Endodermal cell (in vitro differentiated cells): ENCODE measurements at regions not wholly inside any gene's neighbourhood (a gene's known extent, or its start where the extent isn't known, plus 50 kb on each side); places are given as distances from the start of the nearest gene placed in this dataset.
A peak's percentile ranks its signal among the peaks of the same experiment; 100 is the strongest.

Source experiments
- DNase-seq: peaks from one replicate; pipeline ENCODE4 v3.0.0-alpha.2; 2017
- H3K27ac ChIP-seq: 2 replicates; pipeline ENCODE4 v1.5.1; 2013; ENCODE audit warnings: mild to moderate bottlenecking, low read depth, low read length, moderate library complexity
- H3K27me3 ChIP-seq: 2 replicates; pipeline ENCODE4 v1.6.1; 2013; ENCODE audit warnings: mild to moderate bottlenecking, low read length, moderate library complexity; ENCODE audit not compliant: insufficient read depth, control insufficient read depth, poor library complexity, severe bottlenecking
- H3K36me3 ChIP-seq: 2 replicates; pipeline ENCODE4 v1.7.0; 2013; ENCODE audit warnings: mild to moderate bottlenecking, low read length, moderate library complexity; ENCODE audit not compliant: control insufficient read depth, insufficient read depth
- H3K4me1 ChIP-seq: one replicate; pipeline ENCODE4 v1.7.0; 2013; ENCODE audit warnings: low read length; ENCODE audit not compliant: control insufficient read depth, insufficient read depth
- H3K4me3 ChIP-seq: 2 replicates; pipeline ENCODE4 v1.5.1; 2013; ENCODE audit warnings: mild to moderate bottlenecking, low read length, moderate library complexity
- H3K9ac ChIP-seq: 2 replicates; pipeline ENCODE4 v1.6.1; 2013; ENCODE audit warnings: mild to moderate bottlenecking, low read length, moderate library complexity; ENCODE audit not compliant: poor library complexity, severe bottlenecking; ENCODE audit errors: extremely low read depth
- H3K9me3 ChIP-seq: 2 replicates; pipeline ENCODE4 v1.6.1; 2013; ENCODE audit warnings: mild to moderate bottlenecking, low read length, moderate library complexity; ENCODE audit not compliant: control insufficient read depth
- H3K27ac Mint-ChIP-seq: 2 replicates; pipeline ENCODE4 v1.8.0; 2020; ENCODE audit warnings: mixed read lengths
- H3K27me3 Mint-ChIP-seq: 2 replicates; pipeline ENCODE4 v1.8.0; 2021; ENCODE audit warnings: mild to moderate bottlenecking, mixed read lengths; ENCODE audit not compliant: insufficient read depth
- H3K36me3 Mint-ChIP-seq: 2 replicates; pipeline ENCODE4 v1.8.0; 2020; ENCODE audit warnings: low read depth, mixed read lengths
- H3K4me1 Mint-ChIP-seq: 2 replicates; pipeline ENCODE4 v1.8.0; 2020; ENCODE audit warnings: mixed read lengths
- H3K4me3 Mint-ChIP-seq: 2 replicates; pipeline ENCODE4 v1.8.0; 2020; ENCODE audit warnings: mild to moderate bottlenecking, moderate library complexity, mixed read lengths
- H3K9me3 Mint-ChIP-seq: 2 replicates; pipeline ENCODE4 v1.8.0; 2020; ENCODE audit warnings: mild to moderate bottlenecking, mixed read lengths
- WGBS, 2 experiments: methylation state at CpG; one replicate each; pipeline versions ENCODE4 v1.1.5 to v1.1.7; 2013; ENCODE audit warnings: missing lambda C conversion rate in 2 of 2, mixed read lengths in 1 of 2; ENCODE audit not compliant: insufficient coverage in 1 of 2, insufficient read length in 1 of 2; 5-methylcytosine and 5-hydroxymethylcytosine counted together
- TF ChIP-seq, protein P1 (sequence below): fragments of 200-600 bp; sonication (generic); conservative IDR thresholded peaks from 2 replicates; pipeline ENCODE4 v1.5.0; 2021; ENCODE audit warnings: antibody characterized with exemption, mild to moderate bottlenecking

DNA sequence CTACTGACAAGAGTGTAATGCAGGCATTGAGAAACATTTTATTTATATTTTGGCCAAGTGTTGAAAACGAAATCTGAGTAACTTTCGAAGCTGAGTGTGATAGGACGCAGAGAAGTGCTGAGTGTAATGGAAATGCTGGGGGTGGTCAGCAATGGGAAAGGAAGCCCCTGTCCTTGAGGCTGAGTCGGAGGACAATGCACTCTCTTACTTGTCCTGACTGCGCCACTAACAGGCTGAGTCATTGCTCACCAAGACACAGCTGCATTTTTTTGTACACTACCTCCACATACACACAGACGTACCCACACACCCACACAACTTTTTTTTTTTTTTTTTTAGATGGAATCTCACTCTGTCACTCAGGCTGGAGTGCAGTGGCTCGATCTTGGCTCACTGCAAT, 637.7 kb downstream of the SLCO4C1 start:
- Histone ChIP-seq H3K4me1 (no peaks in the 10 kb centered on the region), H3K4me3 (no peak overlapping the region), H3K27ac (no peak overlapping the region), H3K27me3 (no peaks in the 10 kb centered on the region), H3K9me3 (no peaks in the 10 kb centered on the region), H3K9ac (no peak overlapping the region), H3K36me3 (no peaks in the 10 kb centered on the region)
- Mint-ChIP-seq H3K4me3 (no peak overlapping the region), H3K27me3 (no peaks in the 10 kb centered on the region), H3K36me3 (no peaks in the 10 kb centered on the region), H3K27ac (peak overlapping the region; percentile 16), H3K9me3 (no peaks in the 10 kb centered on the region), H3K4me1 (peaks cover 5% of the 10 kb centered on the region)
- WGBS, 2 experiments: 71 to 85% methylated on average over 4 to 7 of the region's 7 CpGs
- DNase-seq: no peak
- TF ChIP-seq, protein P1, sequence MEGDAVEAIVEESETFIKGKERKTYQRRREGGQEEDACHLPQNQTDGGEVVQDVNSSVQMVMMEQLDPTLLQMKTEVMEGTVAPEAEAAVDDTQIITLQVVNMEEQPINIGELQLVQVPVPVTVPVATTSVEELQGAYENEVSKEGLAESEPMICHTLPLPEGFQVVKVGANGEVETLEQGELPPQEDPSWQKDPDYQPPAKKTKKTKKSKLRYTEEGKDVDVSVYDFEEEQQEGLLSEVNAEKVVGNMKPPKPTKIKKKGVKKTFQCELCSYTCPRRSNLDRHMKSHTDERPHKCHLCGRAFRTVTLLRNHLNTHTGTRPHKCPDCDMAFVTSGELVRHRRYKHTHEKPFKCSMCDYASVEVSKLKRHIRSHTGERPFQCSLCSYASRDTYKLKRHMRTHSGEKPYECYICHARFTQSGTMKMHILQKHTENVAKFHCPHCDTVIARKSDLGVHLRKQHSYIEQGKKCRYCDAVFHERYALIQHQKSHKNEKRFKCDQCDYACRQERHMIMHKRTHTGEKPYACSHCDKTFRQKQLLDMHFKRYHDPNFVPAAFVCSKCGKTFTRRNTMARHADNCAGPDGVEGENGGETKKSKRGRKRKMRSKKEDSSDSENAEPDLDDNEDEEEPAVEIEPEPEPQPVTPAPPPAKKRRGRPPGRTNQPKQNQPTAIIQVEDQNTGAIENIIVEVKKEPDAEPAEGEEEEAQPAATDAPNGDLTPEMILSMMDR: no peak

DNA sequence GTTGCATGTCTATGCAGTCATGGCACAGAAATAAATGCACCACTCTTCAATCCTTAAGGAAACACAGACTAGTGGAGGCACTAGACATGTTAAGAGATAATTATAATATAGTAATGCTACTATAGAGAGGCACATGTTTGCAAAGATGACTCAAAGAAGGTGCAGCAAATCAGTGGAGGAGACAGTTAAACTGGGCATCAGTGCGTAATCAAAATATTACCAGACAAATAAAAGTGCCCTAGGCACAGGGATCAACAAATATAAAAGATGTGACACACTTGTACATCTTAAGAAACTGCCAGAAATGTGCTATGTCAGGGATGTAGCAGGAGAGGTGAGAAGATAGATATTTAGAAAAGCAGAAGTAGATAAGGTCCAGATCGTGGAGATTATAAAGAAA, 642.1 kb downstream of the SLCO4C1 start:
- no peaks in the 10 kb centered on the region for H3K27me3 ChIP-seq
- H3K9me3 ChIP-seq: no peaks in the 10 kb centered on the region
- no peak overlapping the region for H3K9ac ChIP-seq
- no peak overlapping the region for H3K27ac ChIP-seq
- no peaks in the 10 kb centered on the region for H3K4me1 ChIP-seq
- peaks cover 5% of the 10 kb centered on the region for H3K4me1 Mint-ChIP-seq
- no peaks in the 10 kb centered on the region for H3K36me3 ChIP-seq
- TF ChIP-seq, protein P1: no peak
- H3K4me3 Mint-ChIP-seq: no peak overlapping the region
- no peak overlapping the region for H3K27ac Mint-ChIP-seq
- H3K9me3 Mint-ChIP-seq: no peaks in the 10 kb centered on the region
- H3K27me3 Mint-ChIP-seq: no peaks in the 10 kb centered on the region
- H3K36me3 Mint-ChIP-seq: no peaks in the 10 kb centered on the region
- DNase-seq: no peak
- 61 to 93% methylated on average over 1 to 2 of the region's 2 CpGs for WGBS, 2 experiments
- H3K4me3 ChIP-seq: no peak overlapping the region

GRCh38 chr5:101647861-101648260, 648.2 kb downstream of the SLCO4C1 start:
- no peaks in the 10 kb centered on the region for H3K36me3 ChIP-seq
- Mint-ChIP-seq H3K9me3 (no peaks in the 10 kb centered on the region), H3K27me3 (no peaks in the 10 kb centered on the region), H3K4me3 (no peak overlapping the region), H3K36me3 (no peaks in the 10 kb centered on the region), H3K27ac (no peak overlapping the region), H3K4me1 (no peaks in the 10 kb centered on the region)
- WGBS, 2 experiments: 95% methylated on average over 2 of the region's 2 CpGs; no CpG with 5 or more reads in 1 of the 2 experiments
- H3K27me3 ChIP-seq: no peaks in the 10 kb centered on the region
- no peak overlapping the region for H3K27ac ChIP-seq
- no peaks in the 10 kb centered on the region for H3K4me1 ChIP-seq
- H3K4me3 ChIP-seq: no peak overlapping the region
- TF ChIP-seq, protein P1: no peak
- no peak for DNase-seq
- no peak overlapping the region for H3K9ac ChIP-seq
- H3K9me3 ChIP-seq: no peaks in the 10 kb centered on the region
